Endothelial cell of umbilical vein (primary cell): ENCODE measurements at regions not wholly inside any gene's neighbourhood (a gene's known extent, or its start where the extent isn't known, plus 50 kb on each side); places are given as distances from the start of the nearest gene placed in this dataset.

Source experiments
- BruUV-seq: library from RNA; stranded (reverse); fragments of 400-500 nt; replicated peaks from 2 replicates; lab custom pipeline; 2021; lab: Mats Ljungman, UMichigan
- CTCF ChIA-PET: fragments of 300-600, 350-600 bp; sonication (Branson Sonifier 250); formaldehyde crosslinking; loops from one replicate; lab custom pipeline; 2021; ENCODE audit warnings: antibody characterized with exemption, inconsistent platforms; lab: Charles Lee
- POLR2A ChIA-PET: fragments of 300-600, 350-600 bp; sonication (Branson Sonifier 250); formaldehyde crosslinking; loops from one replicate; lab custom pipeline; 2021; ENCODE audit warnings: antibody characterized with exemption, inconsistent platforms; lab: Charles Lee
- DNase-seq: peaks from one replicate; pipeline ENCODE4 v3.0.0-alpha.2; 2011; ENCODE audit warnings: low read depth, low spot score
- FAIRE-seq: peaks from 2 replicates; lab custom pipeline; 2011; peaks lifted over from hg19 to GRCh38; lab: Jason Lieb, UNC
- H2AFZ ChIP-seq: 2 replicates; pipeline ENCODE4 v1.6.0; 2012; ENCODE audit warnings: low read depth, low read length, control low read depth, inconsistent platforms
- H3K27ac ChIP-seq: 2 replicates; pipeline ENCODE4 v1.5.1; 2011; ENCODE audit warnings: low read depth, mild to moderate bottlenecking, control low read depth, low read length, moderate library complexity; ENCODE audit not compliant: insufficient read depth
- H3K27me3 ChIP-seq, 2 experiments: 2 replicates each; pipeline versions ENCODE4 v1.6.0 to v1.6.1; 2011; ENCODE audit warnings: low read length in 2 of 2, mixed read lengths in 1 of 2; ENCODE audit not compliant: control insufficient read depth in 2 of 2, insufficient read depth in 2 of 2
- H3K36me3 ChIP-seq, 2 experiments: 2 replicates in 1 of 2; 3 replicates in 1 of 2; pipeline ENCODE4 v1.5.1; 2011; ENCODE audit warnings: low read length in 2 of 2, mild to moderate bottlenecking in 1 of 2, moderate library complexity in 1 of 2; ENCODE audit not compliant: control insufficient read depth in 2 of 2, insufficient read depth in 2 of 2; ENCODE audit errors: extremely low read depth in 1 of 2
- H3K4me1 ChIP-seq: 3 replicates; pipeline ENCODE4 v1.5.1; 2011; ENCODE audit warnings: mild to moderate bottlenecking, low read length; ENCODE audit not compliant: control insufficient read depth, insufficient read depth; ENCODE audit errors: extremely low read depth
- H3K4me2 ChIP-seq: 2 replicates; pipeline ENCODE4 v1.6.1; 2011; ENCODE audit warnings: low read length, control low read depth, mixed read lengths; ENCODE audit not compliant: insufficient read depth
- H3K4me3 ChIP-seq, 3 experiments: fragments of 200-600 bp in 1 of 3; sonication (generic), shearing (Covaris generic) in 1 of 3; replicated peaks in 1 of 3; 2 replicates each; pipeline ENCODE4 v1.5.1; 2011 to 2016; ENCODE audit warnings: control low read depth in 3 of 3, low read length in 3 of 3, mild to moderate bottlenecking in 2 of 3, inconsistent platforms in 1 of 3, low read depth in 1 of 3, moderate library complexity in 1 of 3; ENCODE audit not compliant: insufficient read depth in 1 of 3
- H3K79me2 ChIP-seq: 2 replicates; pipeline ENCODE4 v1.6.0; 2012; ENCODE audit warnings: low read length, inconsistent platforms; ENCODE audit not compliant: control insufficient read depth, insufficient read depth
- H3K9ac ChIP-seq: replicated peaks from 2 replicates; pipeline ENCODE3; 2011; ENCODE audit warnings: low read length, control low read depth; ENCODE audit not compliant: insufficient read depth; ENCODE audit errors: extremely low read depth
- H3K9me1 ChIP-seq: replicated peaks from 3 replicates; pipeline ENCODE4 v1.6.0; 2011; ENCODE audit warnings: mild to moderate bottlenecking, low read length; ENCODE audit not compliant: control insufficient read depth, insufficient read depth; ENCODE audit errors: extremely low read depth
- H3K9me3 ChIP-seq: replicated peaks from 2 replicates; pipeline ENCODE4 v1.5.1; 2012; ENCODE audit warnings: low read length, inconsistent platforms; ENCODE audit not compliant: control insufficient read depth, insufficient read depth
- H4K20me1 ChIP-seq: replicated peaks from 2 replicates; pipeline ENCODE3; 2011; ENCODE audit warnings: mild to moderate bottlenecking, low read length; ENCODE audit not compliant: control insufficient read depth, insufficient read depth; ENCODE audit errors: extremely low read depth
- CTCF ChIP-seq, 2 donors: IDR thresholded peaks; 1 replicate in 1 of 2; 2 replicates in 1 of 2; pipeline ENCODE4 v1.5.1; 2011; ENCODE audit warnings: low read length in 2 of 2, mild to moderate bottlenecking in 2 of 2, moderate library complexity in 2 of 2, control low read depth in 1 of 2, inconsistent platforms in 1 of 2, low read depth in 1 of 2; ENCODE audit not compliant: insufficient read depth in 1 of 2; ENCODE audit errors: extremely low read depth in 1 of 2
- EZH2 ChIP-seq: IDR thresholded peaks from 2 replicates; pipeline ENCODE4 v1.6.1; 2012; ENCODE audit warnings: borderline replicate concordance, low read depth, mild to moderate bottlenecking, moderate library complexity, low read length, inconsistent platforms; ENCODE audit not compliant: severe bottlenecking
- FOS ChIP-seq: IDR thresholded peaks from 2 replicates; pipeline ENCODE4 v1.6.1; 2011; ENCODE audit warnings: mild to moderate bottlenecking, low read length, moderate library complexity, borderline replicate concordance; ENCODE audit not compliant: insufficient read depth
- GATA2 ChIP-seq: IDR thresholded peaks from 2 replicates; pipeline ENCODE4 v1.7.0; 2011; ENCODE audit warnings: low read depth, mild to moderate bottlenecking, moderate library complexity, mixed read lengths, low read length; ENCODE audit not compliant: insufficient read length, insufficient read depth
- JUN ChIP-seq: IDR thresholded peaks from 2 replicates; pipeline ENCODE4 v1.6.1; 2011; ENCODE audit warnings: borderline replicate concordance, low read depth; ENCODE audit not compliant: insufficient read length, insufficient read depth
- MAX ChIP-seq: IDR thresholded peaks from 2 replicates; pipeline ENCODE4 v1.6.1; 2011; ENCODE audit not compliant: insufficient read depth, insufficient read length
- MYC ChIP-seq: IDR thresholded peaks from one replicate; pipeline ENCODE4 v1.6.1; 2011; ENCODE audit warnings: mild to moderate bottlenecking, low read depth, low read length
- POLR2A ChIP-seq: IDR thresholded peaks from 2 replicates; pipeline ENCODE4 v1.6.1; 2012; ENCODE audit warnings: low read depth, mild to moderate bottlenecking, control low read depth, low read length
- POLR2AphosphoS5 ChIP-seq: IDR thresholded peaks from 2 replicates; pipeline ENCODE4 v1.6.1; 2012; ENCODE audit warnings: low read depth, mild to moderate bottlenecking, control low read depth, low read length, moderate library complexity; ENCODE audit not compliant: insufficient read depth
- dilution Hi-C: fragments of 300-500 bp; cut with MboI; formaldehyde crosslinking; loops from one replicate; pipeline ENCODE4 v1.15.0; 2019; ENCODE audit warnings: low sequenced_read_pairs; ENCODE audit not compliant: extremely low pct_ligation_motif_present
- intact Hi-C: fragments of 100-400 bp; cut with micrococcal nuclease; formaldehyde crosslinking; loops from one replicate; pipeline ENCODE4 v1.10.0; 2022

- no peak for FAIRE-seq
- ChIA-PET CTCF (no interaction called here), POLR2A (no interaction called here)
- no peaks in the 10 kb centered on the region for H3K79me2 ChIP-seq
- intact Hi-C loops = no loop called here
- no peak overlapping the region for H3K27ac ChIP-seq
- TF ChIP-seq JUN (no peak), MYC (no peak), EZH2 (no peak), POLR2A (no peak)
- no peak overlapping the region for H3K4me3 ChIP-seq
- no peak for DNase-seq
- BruUV-seq = no TSS peak
- no peaks in the 10 kb centered on the region for H3K9me3 ChIP-seq
- no peaks in the 10 kb centered on the region for H3K36me3 ChIP-seq
- H2AFZ ChIP-seq = no peak overlapping the region
- H3K27me3 ChIP-seq = no peaks in the 10 kb centered on the region
- no peak overlapping the region for H3K9ac ChIP-seq
- dilution Hi-C loops = no loop called here
- H3K9me1 ChIP-seq = no peaks in the 10 kb centered on the region
- H4K20me1 ChIP-seq = no peaks in the 10 kb centered on the region
- no peak overlapping the region for H3K4me2 ChIP-seq
- no peaks in the 10 kb centered on the region for H3K4me1 ChIP-seq
Measured at GRCh38 chr2:41618754-41619153, 429.1 kb upstream of the PKDCC start.

- DNase-seq (no peak), FAIRE-seq (no peak)
- Histone ChIP-seq H3K4me2 (no peak overlapping the region), H3K79me2 (no peaks in the 10 kb centered on the region), H3K4me1 (no peaks in the 10 kb centered on the region), H3K9ac (no peak overlapping the region), H2AFZ (no peak overlapping the region), H3K36me3 (no peaks in the 10 kb centered on the region), H3K27me3 (no peaks in the 10 kb centered on the region), H3K9me3 (no peaks in the 10 kb centered on the region), H3K9me1 (no peaks in the 10 kb centered on the region), H3K4me3 (no peak overlapping the region), H3K27ac (no peak overlapping the region), H4K20me1 (no peaks in the 10 kb centered on the region)
- ChIA-PET POLR2A (no interaction called here), CTCF (no interaction called here)
- dilution Hi-C loops = no loop called here
- intact Hi-C loops = no loop called here
- no TSS peak for BruUV-seq
- TF ChIP-seq JUN = no peak
- no peak for TF ChIP-seq GATA2
- TF ChIP-seq POLR2AphosphoS5 = no peak
- no peak for TF ChIP-seq MAX
- no peak for TF ChIP-seq CTCF (IDR thresholded peaks at IDR 0.05; ENCODE audit: extremely low read depth in 1 of 2, insufficient read depth in 1 of 2, low read depth in 1 of 2, low read length in 2 of 2)
- no peak for TF ChIP-seq POLR2A
- TF ChIP-seq EZH2 = no peak
- no peak for TF ChIP-seq MYC
- no peak for TF ChIP-seq FOS
Measured at GRCh38 chr2:41621095-41621494, 426.7 kb upstream of the PKDCC start.
